Stimulated activated CD4-positive, alpha-beta T cell treated with anti-CD3 and anti-CD28 coated beads, Interleukin-4, amount 100 ng/mL, for 1 hour (primary cell): ENCODE measurements at regions not wholly inside any gene's neighbourhood (a gene's known extent, or its start where the extent isn't known, plus 50 kb on each side); places are given as distances from the start of the nearest gene placed in this dataset.

ENCODE experiments used
- DNase-seq: peaks from one replicate; pipeline ENCODE4 v3.0.0-alpha.2; 2020

GRCh38 chr12:41981013-41981412 is 163.7 kb downstream of the GXYLT1 start:
- no peak for DNase-seq

- no peak for DNase-seq
Measured at GRCh38 chr12:41980390-41980789, 164.3 kb downstream of the GXYLT1 start.

- DNase-seq = no peak
Measured at GRCh38 chr12:41979574-41979973, 165.1 kb downstream of the GXYLT1 start.

GRCh38 chr12:41972598-41972997 is 172.1 kb downstream of the GXYLT1 start:
- no peak for DNase-seq

GRCh38 chr12:41972196-41972595 is 172.5 kb downstream of the GXYLT1 start:
- no peak for DNase-seq

- no peak for DNase-seq
Measured at GRCh38 chr12:41970744-41971143, 173.9 kb downstream of the GXYLT1 start.

DNA sequence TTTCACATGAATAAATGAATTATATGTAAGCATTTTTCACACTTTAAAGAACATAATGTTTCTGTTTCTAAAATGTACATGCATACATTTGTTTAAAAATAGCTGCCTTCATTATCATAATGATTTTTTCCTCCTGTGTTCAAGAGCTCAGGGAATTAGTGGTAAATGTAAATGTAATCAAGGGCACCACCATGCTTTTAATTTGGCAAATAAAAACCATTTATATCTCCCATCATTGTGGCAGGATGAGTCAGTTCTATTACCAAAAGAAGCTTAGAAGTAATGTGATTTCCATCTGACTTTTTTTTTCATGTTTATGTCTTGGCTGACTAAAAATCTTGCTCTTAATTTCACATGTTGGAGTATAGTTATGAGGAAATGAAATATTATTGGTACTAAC is 176.1 kb downstream of the GXYLT1 start:
- no peak for DNase-seq

DNA sequence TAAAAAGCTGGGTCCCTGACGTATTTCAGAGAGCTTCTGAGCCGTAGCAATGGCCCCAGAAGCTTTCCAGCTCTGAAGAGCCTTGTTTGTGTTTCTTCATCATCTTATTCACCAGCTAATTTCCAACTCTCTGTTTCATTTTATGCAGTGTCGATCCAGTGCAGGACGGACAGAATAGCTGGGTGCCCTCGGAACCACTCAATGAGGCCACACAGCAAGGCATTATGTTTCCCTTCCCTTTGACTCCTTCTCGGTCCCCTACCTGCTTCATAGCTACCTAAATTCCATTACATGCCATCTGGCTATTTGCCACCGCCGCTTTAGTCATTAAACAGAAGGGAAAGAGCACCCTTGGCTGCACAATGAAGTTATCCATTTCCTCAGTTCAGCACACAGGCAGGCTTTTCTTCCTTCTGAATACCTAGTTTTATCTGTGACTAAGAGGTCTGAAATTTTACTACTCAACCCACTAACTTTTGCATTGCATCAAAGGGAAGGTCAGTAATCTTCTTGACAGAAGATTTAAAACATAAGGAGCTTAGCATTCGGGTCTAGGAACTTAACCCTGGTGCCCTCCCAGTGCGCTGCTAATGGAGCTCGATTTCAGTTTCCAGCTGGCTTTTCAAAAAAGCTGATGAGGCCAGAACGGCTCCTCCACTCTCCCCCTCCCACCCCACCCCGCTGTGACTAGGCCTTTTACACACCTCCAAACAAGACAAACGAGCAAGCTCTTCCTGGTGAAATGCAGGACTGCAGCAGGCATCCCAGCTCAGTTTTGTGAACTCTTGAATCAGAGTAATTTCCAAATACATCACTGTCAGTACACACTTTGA is 176.8 kb downstream of the GXYLT1 start:
- no peak for DNase-seq

DNA sequence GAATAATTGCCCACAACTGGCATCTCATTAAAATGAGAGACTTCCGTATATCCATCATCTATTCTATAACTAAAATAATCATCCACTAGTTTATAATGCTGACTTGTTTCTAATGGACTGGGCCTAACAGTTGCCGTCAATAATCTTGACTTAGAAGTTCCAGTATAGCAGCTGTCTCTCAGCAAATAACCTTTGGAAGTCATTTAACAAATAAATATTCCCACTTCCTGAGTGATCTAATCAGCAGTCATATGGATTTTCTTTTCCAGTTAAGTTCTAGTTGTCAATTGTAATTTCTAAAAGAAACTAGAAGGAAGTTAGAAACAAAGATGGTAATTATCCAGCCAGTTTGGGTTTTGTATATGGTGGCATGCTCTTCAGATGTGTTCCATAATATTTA is 177.8 kb downstream of the GXYLT1 start:
- DNase-seq = no peak

- no peak for DNase-seq
Measured at GRCh38 chr12:41966001-41966400, 178.7 kb downstream of the GXYLT1 start.

GRCh38 chr12:41963398-41963797 is 181.3 kb downstream of the GXYLT1 start:
- no peak for DNase-seq

DNA sequence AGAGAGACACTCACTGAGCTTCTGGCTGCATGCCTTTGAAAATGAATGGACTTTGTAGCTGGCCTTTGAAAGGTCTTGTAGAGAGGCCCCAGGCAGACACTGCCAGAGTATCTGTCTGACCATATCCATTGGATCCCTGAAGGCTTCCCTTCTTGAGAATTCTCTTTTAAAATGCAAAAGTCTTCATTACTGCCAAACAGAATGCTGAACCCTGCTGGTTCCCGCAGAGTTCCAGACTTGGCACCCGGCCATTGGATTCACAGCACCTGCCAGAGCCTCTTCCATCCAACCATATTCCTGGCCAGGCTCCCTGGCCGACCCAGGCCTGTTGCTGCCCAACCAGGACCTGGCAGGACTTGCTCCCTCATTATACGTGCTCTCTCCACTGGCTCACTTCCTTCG is 182.5 kb downstream of the GXYLT1 start:
- DNase-seq = no peak

GRCh38 chr12:41959271-41959670 is 185.4 kb downstream of the GXYLT1 start:
- no peak for DNase-seq

DNA sequence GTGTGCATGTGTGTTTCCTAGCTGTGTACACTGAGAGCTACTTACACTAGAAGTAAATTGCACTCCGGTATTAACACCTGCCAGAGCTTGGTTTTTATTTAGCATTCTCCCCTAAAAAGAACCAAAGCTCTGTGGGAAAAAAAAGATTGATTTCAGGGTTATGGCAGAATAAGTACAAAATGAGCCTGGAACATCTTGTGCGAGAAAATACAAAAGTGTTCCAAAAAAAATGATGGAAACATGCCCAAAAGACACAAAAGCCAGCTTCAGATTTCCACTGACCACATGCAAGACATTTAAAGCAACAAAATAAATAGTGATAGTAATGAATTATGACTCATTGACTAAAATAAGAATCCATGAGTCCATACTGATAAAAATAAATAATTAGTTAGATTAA is 188.3 kb downstream of the GXYLT1 start:
- no peak for DNase-seq

- DNase-seq = no peak
Measured at GRCh38 chr12:41950455-41950854, 194.2 kb downstream of the GXYLT1 start.

DNA sequence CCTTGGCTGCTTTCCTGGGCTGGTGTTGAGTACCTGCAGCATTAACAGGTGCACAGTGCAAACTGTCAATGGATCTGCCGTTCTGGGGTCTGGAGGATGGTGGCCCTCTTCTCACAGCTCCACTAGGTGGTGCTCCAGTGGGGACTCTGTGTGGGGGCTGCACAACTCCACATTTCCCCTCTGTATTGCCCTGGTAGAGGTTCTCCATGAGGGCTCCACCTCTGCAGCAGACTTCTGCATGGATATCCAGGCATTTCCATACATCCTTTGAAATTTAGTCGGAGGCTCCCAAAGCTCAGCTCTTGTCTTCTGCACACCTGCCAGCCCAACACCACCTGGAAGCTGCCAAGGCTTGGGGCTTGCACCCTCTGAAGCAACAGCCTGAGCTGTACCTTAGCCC is 198.6 kb downstream of the GXYLT1 start:
- DNase-seq = no peak

DNA sequence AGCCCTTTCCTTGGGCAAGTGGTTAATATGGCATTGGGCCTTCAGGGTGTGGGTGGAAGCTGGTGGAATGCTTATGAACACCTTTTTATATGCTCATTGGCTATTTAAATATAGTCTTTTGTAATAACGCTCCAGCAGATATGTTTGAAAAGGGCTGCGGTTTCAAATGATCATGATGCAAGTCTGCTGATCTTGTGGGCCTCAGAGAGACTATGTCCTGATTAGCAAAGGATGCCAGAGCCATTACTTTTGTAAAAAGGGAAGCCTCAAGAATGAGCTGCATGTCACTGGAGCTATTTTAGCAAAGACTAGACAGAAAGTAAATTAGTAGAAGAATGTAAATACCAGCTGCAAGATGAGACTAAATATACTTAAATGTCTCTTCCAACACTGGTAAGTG is 200.5 kb downstream of the GXYLT1 start:
- no peak for DNase-seq

- no peak for DNase-seq
Measured at GRCh38 chr12:41943671-41944070, 201.0 kb downstream of the GXYLT1 start.

DNA sequence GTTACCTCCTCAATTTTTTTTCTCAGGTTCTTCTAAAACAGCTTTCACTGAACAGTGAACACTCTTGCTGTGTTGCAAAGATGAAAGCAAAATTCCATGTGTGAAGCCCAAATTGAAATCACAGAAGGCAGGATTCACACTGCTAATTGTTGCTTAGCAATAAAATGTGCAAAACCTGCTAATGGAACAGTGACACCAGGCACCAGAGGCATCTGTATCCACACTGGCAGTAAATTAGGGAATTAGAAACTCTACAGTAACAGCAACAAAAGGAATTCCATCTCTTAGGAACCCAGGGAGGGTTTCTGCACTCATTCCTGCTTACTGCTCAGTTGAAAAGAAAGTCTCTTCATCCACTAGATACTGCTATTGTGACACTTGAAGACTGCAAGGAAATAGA is 202.3 kb downstream of the GXYLT1 start:
- DNase-seq = no peak

- no peak for DNase-seq
Measured at GRCh38 chr12:41941079-41941478, 203.6 kb downstream of the GXYLT1 start.

DNA sequence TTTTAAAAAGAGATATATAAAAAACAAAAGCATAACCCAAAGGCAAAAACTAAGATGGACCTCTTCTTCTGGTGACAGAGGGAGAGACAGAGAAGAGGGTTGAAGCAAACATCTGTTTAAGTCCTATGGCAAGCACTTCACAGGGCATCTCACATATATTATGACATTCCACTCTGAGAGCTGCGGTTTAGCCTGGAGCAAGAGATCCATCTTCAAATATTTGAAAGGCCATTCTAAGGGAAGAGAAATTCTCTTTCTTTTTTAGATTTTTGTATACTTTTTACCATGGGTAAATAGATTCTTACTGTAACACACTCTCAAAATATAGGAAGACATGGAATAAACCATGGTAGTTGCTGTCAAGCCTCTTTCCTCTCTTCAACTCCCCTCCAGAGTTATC is 204.1 kb downstream of the GXYLT1 start:
- DNase-seq = no peak

DNA sequence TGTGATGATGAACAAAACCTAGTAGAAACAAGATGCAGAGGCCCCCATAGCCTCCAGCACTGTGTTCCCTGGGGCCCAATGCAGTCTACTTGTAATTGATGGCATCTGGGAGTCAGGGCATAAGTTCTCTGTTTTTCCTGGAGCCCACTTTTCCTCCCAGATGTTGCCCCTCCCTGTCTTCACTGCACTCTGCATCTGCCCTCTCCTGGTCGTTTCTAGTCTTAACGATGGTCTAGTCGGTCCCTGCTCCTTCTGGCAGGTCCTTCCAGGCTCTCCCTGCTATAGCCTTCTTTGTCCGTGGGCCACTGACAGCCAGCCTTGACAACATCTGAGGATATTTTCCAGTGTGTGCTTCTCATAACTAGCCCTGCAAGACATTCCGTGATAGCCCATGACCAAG is 208.3 kb downstream of the GXYLT1 start:
- no peak for DNase-seq

GRCh38 chr12:41935911-41936310 is 208.8 kb downstream of the GXYLT1 start:
- DNase-seq = no peak

GRCh38 chr12:41932470-41932991 is 212.1 kb downstream of the GXYLT1 start:
- DNase-seq = peak; percentile 2

DNA sequence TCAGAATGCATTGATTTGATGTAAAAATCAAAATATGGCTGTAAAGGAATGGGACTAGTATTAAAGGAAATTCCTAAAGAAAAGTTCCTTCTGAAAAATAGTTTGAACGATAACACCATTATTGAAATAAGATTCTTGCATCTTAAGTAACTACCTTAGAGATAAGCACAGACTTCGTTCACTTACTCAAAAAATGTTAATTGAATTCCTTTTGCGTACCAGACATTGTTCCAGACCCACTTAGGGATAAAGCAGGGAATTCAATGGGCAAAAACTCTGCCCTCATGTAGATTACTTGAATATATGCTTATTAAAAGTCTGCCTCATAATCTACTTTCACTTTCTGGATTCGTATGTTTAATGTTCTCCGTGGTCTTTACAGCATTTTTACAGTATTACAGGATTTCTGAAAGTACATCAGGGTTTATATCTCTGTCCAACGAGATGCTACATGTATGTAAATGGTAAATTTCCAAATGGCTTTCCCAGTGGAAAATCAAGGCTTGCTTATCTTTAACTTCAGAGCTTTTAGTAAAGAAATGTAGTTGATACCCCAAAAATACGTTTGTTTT is 213.7 kb downstream of the GXYLT1 start:
- DNase-seq = no peak
